ENCODE measurements at regions not wholly inside any gene's neighbourhood (a gene's known extent, or its start where the extent isn't known, plus 50 kb on each side); places are given as distances from the start of the nearest gene placed in this dataset.
"Not testable (repeated sequence)": the region's sequence is repeated elsewhere in the genome, so short reads cannot be mapped to it uniquely, and the experiment has no call there.

- DNase-seq (ENCODE audit: extremely low read depth, low read depth, low spot score): no peak
Observed at GRCh38 chr5:155482428-155482827, 468.9 kb downstream of the KIF4B start.

DNA sequence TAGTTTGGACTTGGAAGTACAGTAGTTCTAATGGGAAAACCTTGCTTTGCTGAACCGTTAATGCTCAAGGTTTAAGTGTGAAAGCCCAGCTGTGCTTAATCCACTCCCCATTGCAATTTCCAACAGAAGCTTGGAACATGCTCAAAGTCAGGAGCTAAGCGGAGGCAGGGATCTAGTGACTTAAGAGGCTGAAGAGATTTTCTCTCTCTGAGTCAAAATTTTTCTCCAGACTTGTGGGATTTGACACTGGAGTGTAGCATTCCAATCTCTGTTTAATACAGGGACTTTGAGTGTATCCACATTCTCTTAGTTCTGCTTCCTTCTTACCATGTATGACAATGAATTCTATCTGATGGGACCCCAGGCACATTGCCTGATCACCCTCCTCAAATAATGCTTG is 471.8 kb downstream of the KIF4B start:
- DNase-seq (ENCODE audit: extremely low read depth, low read depth, low spot score): no peak

GRCh38 chr5:155489949-155490348 is 476.4 kb downstream of the KIF4B start:
- no peak for DNase-seq (ENCODE audit: extremely low read depth, low read depth, low spot score)

DNA sequence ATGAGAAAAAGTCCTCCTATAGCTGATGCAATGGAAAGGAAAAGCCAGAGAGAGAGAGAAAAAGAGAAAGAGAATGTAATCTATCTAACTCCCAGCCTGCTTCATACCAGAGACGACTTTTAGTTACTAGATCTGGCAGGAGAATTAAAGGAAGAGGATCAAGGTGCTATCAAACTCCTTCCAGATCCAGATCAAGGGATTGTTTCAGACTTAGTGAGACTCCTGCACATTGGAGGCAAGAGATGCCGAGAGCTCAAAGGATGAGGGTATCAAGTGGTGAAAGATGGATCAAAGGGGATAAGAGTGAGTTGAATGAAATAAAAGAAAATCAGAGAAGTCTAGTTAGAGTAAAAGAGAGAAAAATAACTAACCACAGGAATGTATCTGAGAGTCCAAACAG is 478.6 kb downstream of the KIF4B start:
- DNase-seq (ENCODE audit: extremely low read depth, low read depth, low spot score): no peak

DNA sequence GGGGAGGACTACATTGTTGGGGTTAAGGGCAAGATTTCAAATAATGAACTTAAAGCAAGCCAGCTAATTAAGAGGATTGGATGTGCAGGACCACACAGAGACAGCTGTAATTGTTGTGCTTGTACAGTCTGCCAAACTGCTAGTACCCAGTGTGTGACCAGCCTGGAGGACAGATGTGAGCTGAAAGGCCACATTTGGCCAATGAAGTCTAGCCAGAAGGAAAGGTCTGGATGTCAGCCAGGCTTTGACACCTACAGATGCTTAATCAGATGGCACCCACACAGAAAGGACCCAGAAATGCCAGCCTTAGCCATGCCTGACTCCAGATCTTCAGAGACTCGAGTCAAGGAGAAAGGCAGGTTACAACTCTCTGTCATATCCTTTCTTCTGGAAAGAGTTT is 491.1 kb downstream of the KIF4B start:
- no peak for DNase-seq (ENCODE audit: extremely low read depth, low read depth, low spot score)

DNA sequence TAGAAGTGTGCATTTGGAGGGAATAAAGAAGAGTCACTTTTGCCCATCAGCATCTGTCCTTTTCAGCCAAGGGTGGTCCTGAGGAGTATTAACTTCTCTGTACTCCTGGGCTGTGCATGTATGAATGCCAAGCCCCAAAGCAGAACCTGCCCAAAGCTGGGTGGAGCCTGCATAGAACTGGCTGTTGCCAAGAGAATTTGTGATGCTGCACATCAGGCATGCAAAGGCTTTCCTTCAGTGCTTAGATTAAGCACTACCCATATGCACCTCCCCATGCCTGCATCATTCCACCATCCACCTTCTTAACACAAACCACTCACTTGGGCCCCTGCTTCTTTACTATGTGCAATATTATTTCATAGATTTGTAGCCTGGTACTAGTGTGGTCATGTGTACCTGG is 493.8 kb downstream of the KIF4B start:
- no peak for DNase-seq (ENCODE audit: extremely low read depth, low read depth, low spot score)

DNA sequence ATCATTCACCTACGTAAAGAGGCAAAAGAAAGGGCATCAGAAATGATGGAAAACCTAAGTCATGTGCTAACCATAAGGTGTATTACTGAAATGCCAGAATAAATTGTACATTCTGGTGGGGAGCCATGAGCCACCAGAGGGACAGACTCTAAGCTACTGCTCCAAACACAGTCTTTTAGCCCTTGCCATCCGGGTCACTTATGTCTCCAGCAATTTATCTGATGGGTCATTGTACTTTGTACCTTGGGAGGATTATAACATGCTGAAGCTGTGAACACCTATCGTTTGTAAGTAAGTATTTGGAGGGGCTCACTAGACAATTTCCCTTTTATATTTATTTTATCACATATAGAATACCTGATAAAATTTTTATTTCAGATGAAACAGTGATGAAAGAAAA is 495.1 kb downstream of the KIF4B start:
- DNase-seq (ENCODE audit: extremely low read depth, low read depth, low spot score): no peak

- no peak for DNase-seq (ENCODE audit: extremely low read depth, low read depth, low spot score)
Observed at GRCh38 chr5:155512329-155512728, 498.8 kb downstream of the KIF4B start.

- DNase-seq (ENCODE audit: extremely low read depth, low read depth, low spot score): no peak
Observed at GRCh38 chr5:155514105-155514563, 500.6 kb downstream of the KIF4B start.

- DNase-seq (ENCODE audit: extremely low read depth, low read depth, low spot score): no peak
Observed at GRCh38 chr5:155522540-155522939, 509.0 kb downstream of the KIF4B start.

DNA sequence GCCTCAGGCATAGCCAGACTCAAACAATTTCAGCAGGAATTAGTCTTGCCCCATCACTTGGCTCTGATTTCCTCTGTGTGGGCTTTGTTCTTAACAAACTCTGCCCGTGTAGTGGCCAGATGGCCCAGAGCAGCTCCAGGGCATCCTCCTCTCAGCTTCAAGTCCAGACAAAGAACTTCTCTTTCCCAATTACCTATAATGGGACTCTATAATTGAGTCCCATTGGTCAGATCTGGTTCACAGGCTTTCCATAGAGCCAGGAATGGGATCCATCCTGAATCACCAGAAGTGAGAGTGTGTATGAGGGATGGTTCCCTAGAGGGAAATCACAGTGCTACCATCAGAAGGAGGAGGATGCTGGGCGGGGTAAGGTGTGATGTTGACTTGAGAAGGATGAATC is 515.8 kb downstream of the KIF4B start:
- DNase-seq (ENCODE audit: extremely low read depth, low read depth, low spot score): no peak

GRCh38 chr5:155530046-155530445 is 516.5 kb downstream of the KIF4B start:
- DNase-seq (ENCODE audit: extremely low read depth, low read depth, low spot score): no peak

GRCh38 chr5:155532621-155533311 is 519.2 kb downstream of the KIF4B start:
- DNase-seq (ENCODE audit: extremely low read depth, low read depth, low spot score): no peak

DNA sequence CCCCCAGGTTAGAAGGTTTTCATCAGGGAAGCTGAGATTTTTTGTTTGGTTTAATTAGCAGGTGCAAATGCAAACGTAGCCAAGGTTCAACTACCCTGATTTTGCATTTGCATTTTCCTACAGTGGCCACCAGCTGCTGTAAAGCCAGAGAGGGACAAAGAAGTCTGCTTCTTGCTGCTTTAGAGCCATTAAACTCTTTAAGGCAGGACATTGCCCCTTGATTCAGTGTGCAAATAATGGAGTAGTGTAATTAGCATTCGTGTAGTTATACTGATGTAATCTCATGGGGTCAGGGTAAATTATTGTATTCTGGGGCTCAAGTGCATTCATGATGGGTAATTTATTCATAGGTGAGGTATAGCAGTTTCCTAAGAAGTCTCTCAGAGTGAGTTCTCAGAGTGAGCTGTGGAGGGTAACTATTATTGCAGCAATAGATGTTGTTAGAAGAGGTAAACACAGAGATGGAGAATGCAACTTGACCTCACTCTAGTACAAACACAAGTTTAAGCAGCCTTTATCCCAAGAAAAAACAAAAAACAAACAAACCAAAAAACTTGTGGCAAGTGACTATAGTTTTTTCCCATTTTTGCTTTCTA is 526.5 kb downstream of the KIF4B start:
- no peak for DNase-seq (ENCODE audit: extremely low read depth, low read depth, low spot score)

- DNase-seq (ENCODE audit: extremely low read depth, low read depth, low spot score): no peak
Observed at GRCh38 chr5:155546075-155546474, 532.5 kb downstream of the KIF4B start.

- no peak for DNase-seq (ENCODE audit: extremely low read depth, low read depth, low spot score)
Observed at GRCh38 chr5:155554500-155554899, 540.9 kb downstream of the KIF4B start.

GRCh38 chr5:155556222-155556621 is 542.7 kb downstream of the KIF4B start:
- DNase-seq (ENCODE audit: extremely low read depth, low read depth, low spot score): no peak

DNA sequence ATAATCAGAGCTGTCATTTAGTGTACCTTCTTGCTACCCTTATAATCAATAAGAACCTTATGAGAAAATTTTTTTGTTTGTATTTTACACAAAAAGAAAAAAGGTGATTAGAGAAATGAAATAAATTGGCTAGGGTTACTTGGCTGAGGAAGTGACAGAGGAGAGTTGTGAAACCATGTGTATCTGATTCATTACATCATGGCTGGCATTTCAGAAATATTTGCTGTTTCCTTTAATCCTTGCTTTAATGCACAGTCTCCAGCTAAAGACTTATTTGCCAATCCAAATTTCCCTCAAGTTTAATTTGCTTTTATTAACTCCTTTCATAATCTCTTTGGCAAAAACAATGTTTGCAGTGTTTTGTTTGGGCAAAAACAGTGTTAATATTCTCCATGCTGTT is 543.1 kb downstream of the KIF4B start:
- DNase-seq (ENCODE audit: extremely low read depth, low read depth, low spot score): no peak

- DNase-seq (ENCODE audit: extremely low read depth, low read depth, low spot score): no peak
Observed at GRCh38 chr5:155562158-155562557, 548.6 kb downstream of the KIF4B start.

GRCh38 chr5:155564541-155564940 is 551.0 kb downstream of the KIF4B start:
- no peak for DNase-seq (ENCODE audit: extremely low read depth, low read depth, low spot score)

GRCh38 chr5:155575861-155576260 is 562.3 kb downstream of the KIF4B start:
- DNase-seq (ENCODE audit: extremely low read depth, low read depth, low spot score): no peak

- DNase-seq (ENCODE audit: extremely low read depth, low read depth, low spot score): not testable (repeated sequence)
Observed at GRCh38 chr5:155586808-155587207, 573.3 kb downstream of the KIF4B start.

- DNase-seq (ENCODE audit: extremely low read depth, low read depth, low spot score): no peak
Observed at GRCh38 chr5:155587458-155587857, 573.9 kb downstream of the KIF4B start.

All from glomerular endothelial cell (primary cell).